Astrocyte of the cerebellum (primary cell): ENCODE measurements at regions not wholly inside any gene's neighbourhood (a gene's known extent, or its start where the extent isn't known, plus 50 kb on each side); places are given as distances from the start of the nearest gene placed in this dataset.

Experiments
- DNase-seq: peaks from one replicate; pipeline ENCODE4 v3.0.0-alpha.2; 2011; ENCODE audit warnings: low read depth
- H3K4me3 ChIP-seq: 2 replicates; pipeline ENCODE4 v1.5.1; 2011; ENCODE audit warnings: mild to moderate bottlenecking, low read depth, low read length, moderate library complexity
- CTCF ChIP-seq: IDR thresholded peaks from 2 replicates; pipeline ENCODE4 v1.5.1; 2012; ENCODE audit warnings: low read length, low read depth, moderate library complexity, mild to moderate bottlenecking; ENCODE audit errors: missing control alignments
- in situ Hi-C: cut with HindIII; loops from 2 replicates; pipeline ENCODE4 v1.10.0; 2017; ENCODE audit warnings: low sequenced_read_pairs

GRCh38 chr3:127410137-127410488 lies 122.3 kb upstream of the PRR20G start:
- no peak overlapping the region for H3K4me3 ChIP-seq
- TF ChIP-seq CTCF, result no peak
- in situ Hi-C loops, result no loop called here
- DNase-seq, result no peak

DNA sequence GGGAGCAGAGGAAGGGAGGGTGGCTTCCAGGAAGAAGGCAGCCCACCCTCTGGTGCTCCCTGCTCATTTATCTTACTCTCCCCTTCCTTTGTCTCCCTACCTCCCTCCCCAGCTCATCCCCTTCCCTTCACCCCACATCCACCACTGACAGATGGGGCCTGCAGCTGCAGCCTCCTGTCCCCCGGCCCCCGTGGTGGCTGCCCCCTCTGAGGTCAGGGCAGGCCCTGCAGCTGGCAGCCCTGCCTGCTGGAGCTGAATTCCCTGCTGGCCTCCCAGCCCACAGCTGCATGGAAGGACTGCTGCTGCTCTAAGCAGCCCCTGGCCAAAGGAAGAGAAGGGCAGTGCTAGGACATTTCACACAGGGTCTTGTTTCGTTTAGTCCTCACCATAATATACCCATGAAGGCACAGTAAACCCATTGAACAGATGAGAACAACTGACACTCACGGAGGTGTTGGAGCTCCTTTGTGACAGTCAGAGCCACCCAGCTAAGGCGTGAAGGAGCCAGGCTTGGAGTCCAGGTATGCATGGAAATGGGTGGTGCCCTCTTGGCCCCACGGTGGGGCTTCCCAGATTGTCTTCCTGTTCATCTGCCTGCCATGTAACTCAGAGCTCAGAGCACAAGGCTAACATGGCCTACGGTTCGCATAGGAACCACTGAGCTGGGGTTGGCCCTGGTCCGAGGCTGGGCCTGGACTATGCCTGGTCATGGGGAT lies 121.7 kb upstream of the PRR20G start:
- H3K4me3 ChIP-seq, result no peak overlapping the region
- no peak for TF ChIP-seq CTCF
- in situ Hi-C loops, result no loop called here
- DNase-seq, result no peak

DNA sequence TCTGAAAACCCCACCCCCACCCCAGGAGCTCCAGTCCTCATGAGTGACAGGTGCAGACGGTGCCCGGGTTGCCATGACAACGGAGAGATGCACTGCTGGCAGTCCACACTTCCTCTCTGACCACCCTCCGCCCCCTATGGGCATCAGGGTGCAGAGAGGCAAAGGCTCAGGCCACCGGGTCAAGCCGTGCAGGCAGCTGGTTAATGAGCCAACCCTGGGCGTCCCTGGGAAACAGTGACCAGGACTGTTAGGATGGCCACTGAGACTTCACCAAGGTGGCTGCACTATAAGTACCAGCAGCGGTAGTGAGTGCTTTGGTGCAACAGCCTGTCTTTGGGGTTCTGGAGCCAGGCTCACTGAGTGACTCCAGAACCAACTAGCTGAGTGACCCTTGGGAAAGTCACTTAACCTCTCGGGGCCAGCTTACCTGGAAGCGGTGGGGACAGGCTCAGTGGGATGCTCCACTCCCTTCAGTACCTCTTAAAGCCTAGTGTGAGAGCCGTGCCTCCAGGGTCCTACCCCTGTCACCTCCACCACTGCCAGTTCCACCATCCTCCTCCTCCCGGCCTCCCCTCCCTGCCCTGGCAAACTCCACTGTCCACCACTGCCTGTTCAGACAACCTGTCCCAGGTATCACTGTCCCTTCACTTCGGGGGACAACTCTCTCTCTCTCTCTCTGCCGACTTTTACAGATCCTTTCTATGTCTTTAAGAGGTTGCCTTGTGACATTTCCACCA lies 121.0 kb upstream of the PRR20G start:
- TF ChIP-seq CTCF, result no peak
- in situ Hi-C loops, result no loop called here
- DNase-seq, result no peak
- H3K4me3 ChIP-seq, result no peak overlapping the region

DNA sequence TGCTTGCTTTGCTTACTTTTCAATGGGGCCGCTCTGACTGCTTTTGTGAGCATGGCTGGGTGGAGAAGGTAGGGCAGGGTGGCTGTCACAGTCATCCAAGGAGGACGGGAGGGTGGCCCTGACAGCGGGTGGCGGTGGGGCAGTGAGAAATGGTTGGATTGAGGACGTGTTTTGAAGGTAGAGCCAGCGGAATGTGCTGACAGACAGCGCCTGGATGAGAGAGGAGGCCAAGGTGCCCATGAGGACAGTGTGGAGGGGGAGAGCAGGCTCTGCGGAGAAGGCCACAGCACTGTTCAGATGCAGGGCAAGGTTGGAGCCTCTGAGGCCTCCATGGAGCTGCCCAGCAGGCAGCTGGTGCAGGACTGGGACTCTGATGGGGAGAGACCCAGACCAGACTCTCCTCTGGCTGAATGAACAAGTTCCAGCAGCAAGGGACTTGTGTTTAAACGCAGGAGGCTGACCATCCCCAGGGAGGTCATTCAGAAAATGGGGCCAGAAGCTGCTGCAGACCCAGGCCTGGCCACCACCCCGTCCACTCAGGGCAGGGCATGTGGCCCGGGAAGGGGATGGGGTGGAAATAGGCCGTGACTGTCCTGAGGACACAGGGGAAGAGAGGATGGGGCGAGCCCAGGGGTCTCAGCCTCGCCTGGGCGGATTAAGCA lies 120.3 kb upstream of the PRR20G start:
- DNase-seq, result no peak
- TF ChIP-seq CTCF, result no peak
- in situ Hi-C loops, result no loop called here
- H3K4me3 ChIP-seq, result no peak overlapping the region

- no peak for DNase-seq
- no peak for TF ChIP-seq CTCF
- H3K4me3 ChIP-seq, result no peak overlapping the region
- in situ Hi-C loops, result no loop called here
Measured at GRCh38 chr3:127407026-127407939, 119.4 kb upstream of the PRR20G start.

- in situ Hi-C loops, result no loop called here
- no peak for DNase-seq
- no peak for TF ChIP-seq CTCF
- H3K4me3 ChIP-seq, result no peak overlapping the region
Measured at GRCh38 chr3:127406309-127407025, 118.6 kb upstream of the PRR20G start.
